ENCODE measurements at regions not wholly inside any gene's neighbourhood (a gene's known extent, or its start where the extent isn't known, plus 50 kb on each side); places are given as distances from the start of the nearest gene placed in this dataset.

GRCh38 chr3:194081826-194082225, 54.1 kb upstream of the HES1 start:
- DNase-seq (ENCODE audit: low read depth in 2 of 2): no peak

GRCh38 chr3:194082743-194083636, 53.0 kb upstream of the HES1 start:
- DNase-seq (ENCODE audit: low read depth in 2 of 2): no peak

- DNase-seq (ENCODE audit: low read depth in 2 of 2): no peak
Observed at GRCh38 chr3:194083637-194084224, 52.2 kb upstream of the HES1 start.

- no peak for DNase-seq (ENCODE audit: low read depth in 2 of 2)
Observed at GRCh38 chr3:194084284-194084683, 51.7 kb upstream of the HES1 start.

All from fibroblast of skin of left quadriceps (primary cell).